Bronchial epithelial cell (primary cell): ENCODE measurements at regions not wholly inside any gene's neighbourhood (a gene's known extent, or its start where the extent isn't known, plus 50 kb on each side); places are given as distances from the start of the nearest gene placed in this dataset.

Source experiments
- DNase-seq: peaks from one replicate; pipeline ENCODE4 v3.0.0-alpha.2; 2010; ENCODE audit warnings: low read depth
- FAIRE-seq: peaks from 2 replicates; lab custom pipeline; 2011; peaks lifted over from hg19 to GRCh38; lab: Jason Lieb, UNC
- H3K27me3 ChIP-seq: 2 replicates; pipeline ENCODE4 v1.5.1; 2011; ENCODE audit warnings: low read length; ENCODE audit not compliant: control insufficient read depth, insufficient read depth
- H3K36me3 ChIP-seq: 2 replicates; pipeline ENCODE4 v1.5.1; 2011; ENCODE audit warnings: low read length; ENCODE audit not compliant: control insufficient read depth, insufficient read depth
- H3K4me3 ChIP-seq: 2 replicates; pipeline ENCODE4 v1.5.1; 2011; ENCODE audit warnings: mild to moderate bottlenecking, low read depth, low read length, control low read depth
- TF ChIP-seq, protein P1 (sequence below): IDR thresholded peaks from 2 replicates; pipeline ENCODE4 v1.5.1; 2011; ENCODE audit warnings: mild to moderate bottlenecking, moderate library complexity, low read length, control low read depth, inconsistent platforms; ENCODE audit not compliant: insufficient read depth, severe bottlenecking

DNA sequence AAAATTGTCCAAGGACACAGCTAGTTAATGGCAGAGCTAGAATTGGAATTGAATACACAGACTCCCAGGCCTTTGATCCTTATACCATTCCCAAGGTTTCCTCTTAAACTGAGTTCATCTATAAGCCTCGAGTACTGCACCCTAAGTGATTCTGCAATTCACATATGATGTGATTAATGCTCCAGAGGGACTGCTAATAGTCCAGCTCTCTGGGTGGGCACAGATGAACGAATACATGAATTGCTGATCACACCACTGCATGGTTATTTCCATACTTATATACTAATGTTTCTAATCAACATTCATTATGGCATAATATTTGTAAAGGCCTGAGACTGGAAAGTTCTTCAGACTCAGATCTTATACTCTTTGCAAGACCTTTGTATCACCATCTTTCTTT is 101.8 kb downstream of the NUFIP1 start:
- FAIRE-seq = no peak

DNA sequence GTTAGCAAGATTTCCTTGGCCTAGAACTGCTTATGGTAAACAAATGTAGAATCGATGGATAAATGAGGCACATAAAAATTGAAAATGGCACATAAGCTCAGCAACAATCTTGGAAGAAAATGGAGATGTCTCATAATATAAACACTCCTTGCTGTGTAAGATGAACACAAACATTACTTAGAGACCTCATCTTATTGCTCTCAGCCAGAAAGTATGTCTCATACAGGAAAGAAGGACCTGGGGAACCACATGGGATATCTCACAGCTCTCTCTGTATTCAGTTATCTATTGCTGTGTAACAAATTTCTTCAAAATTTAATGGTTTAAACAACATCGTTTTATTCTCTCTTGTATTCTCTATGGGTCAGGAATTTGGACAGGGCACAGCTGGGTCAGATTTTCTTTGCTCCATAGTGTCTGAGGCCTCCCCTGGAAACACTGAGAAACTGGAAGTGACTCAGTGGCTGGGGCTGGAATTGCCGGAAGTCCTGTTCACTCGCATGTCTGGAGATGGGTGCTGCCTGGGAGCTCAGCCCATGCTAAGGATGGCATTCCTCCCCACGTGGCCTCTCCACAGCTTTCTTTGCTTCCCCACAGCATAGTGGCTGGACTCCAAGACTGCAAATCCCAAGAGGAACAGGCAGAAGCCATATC is 105.1 kb downstream of the NUFIP1 start:
- DNase-seq (peak; percentile 60), FAIRE-seq (no peak)
- TF ChIP-seq, protein P1, sequence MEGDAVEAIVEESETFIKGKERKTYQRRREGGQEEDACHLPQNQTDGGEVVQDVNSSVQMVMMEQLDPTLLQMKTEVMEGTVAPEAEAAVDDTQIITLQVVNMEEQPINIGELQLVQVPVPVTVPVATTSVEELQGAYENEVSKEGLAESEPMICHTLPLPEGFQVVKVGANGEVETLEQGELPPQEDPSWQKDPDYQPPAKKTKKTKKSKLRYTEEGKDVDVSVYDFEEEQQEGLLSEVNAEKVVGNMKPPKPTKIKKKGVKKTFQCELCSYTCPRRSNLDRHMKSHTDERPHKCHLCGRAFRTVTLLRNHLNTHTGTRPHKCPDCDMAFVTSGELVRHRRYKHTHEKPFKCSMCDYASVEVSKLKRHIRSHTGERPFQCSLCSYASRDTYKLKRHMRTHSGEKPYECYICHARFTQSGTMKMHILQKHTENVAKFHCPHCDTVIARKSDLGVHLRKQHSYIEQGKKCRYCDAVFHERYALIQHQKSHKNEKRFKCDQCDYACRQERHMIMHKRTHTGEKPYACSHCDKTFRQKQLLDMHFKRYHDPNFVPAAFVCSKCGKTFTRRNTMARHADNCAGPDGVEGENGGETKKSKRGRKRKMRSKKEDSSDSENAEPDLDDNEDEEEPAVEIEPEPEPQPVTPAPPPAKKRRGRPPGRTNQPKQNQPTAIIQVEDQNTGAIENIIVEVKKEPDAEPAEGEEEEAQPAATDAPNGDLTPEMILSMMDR = no peak

More for the DNA sequence above, 101.8 kb downstream of the NUFIP1 start:
- DNase-seq = no peak
- TF ChIP-seq, protein P1 = no peak
- H3K4me3 ChIP-seq = no peak overlapping the region
- no peaks in the 10 kb centered on the region for H3K27me3 ChIP-seq
- no peaks in the 10 kb centered on the region for H3K36me3 ChIP-seq

DNA sequence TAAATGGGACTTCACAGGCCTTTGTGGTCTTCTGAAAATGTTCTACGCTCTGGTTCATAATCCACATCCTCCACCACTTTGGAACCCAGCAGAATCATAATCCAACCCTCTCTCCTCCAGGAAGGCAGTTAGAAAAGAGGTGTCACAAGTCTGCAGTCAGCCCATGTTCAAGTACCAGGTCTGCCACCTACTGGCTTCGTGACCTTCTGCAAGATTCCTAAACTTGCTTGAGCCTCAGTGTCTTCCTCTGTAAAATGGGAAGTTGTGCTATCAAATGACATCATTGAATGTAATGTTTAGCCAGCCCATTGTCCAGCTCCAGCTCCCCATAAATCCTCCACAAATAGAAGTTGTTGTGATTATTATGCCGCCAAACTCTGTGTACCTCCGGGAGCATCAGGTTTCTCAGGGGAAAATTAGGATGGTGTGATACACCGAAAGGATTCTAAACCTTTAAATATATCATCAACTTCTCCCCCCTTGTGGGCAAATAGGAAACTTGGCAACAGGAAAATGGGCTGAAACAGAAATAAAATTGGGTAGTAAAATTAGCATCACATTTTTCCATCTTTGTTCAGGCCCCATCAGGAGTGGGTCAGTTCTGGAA is 109.7 kb downstream of the NUFIP1 start:
- Histone ChIP-seq H3K36me3 (no peaks in the 10 kb centered on the region), H3K27me3 (no peaks in the 10 kb centered on the region), H3K4me3 (no peak overlapping the region)
- no peak for FAIRE-seq
- TF ChIP-seq, protein P1 = peak; percentile 70
- peak; percentile 55 for DNase-seq

More for the DNA sequence above, 105.1 kb downstream of the NUFIP1 start:
- Histone ChIP-seq H3K36me3 (no peaks in the 10 kb centered on the region), H3K4me3 (no peak overlapping the region), H3K27me3 (no peaks in the 10 kb centered on the region)

DNA sequence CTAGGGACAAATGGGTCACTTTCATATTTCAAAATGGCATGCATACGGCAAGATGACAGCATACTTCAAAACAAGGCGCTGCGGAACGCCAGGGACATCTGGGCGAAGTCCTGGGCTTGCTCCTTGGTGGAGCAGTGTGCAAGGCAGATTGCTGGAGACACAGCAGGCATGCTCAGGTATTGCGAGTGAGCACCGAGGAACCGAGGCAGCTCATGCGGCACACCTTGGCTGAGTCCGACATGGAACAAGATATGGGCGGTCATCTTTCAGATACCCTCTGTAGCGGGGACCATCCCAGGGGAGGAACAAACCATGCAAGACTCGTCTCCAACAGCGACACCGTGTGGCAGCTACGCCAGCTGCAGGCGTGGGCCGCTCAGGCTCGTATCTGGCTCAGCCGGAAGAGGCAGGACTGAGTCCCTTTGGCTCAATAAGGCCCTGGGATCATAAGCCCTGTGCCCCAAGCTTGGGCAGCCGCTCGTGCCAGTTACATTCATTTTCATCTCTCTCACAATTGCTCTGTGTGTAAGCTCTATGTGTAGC is 112.4 kb downstream of the NUFIP1 start:
- no peak for FAIRE-seq
- no peak for DNase-seq
- no peaks in the 10 kb centered on the region for H3K27me3 ChIP-seq
- no peak overlapping the region for H3K4me3 ChIP-seq
- H3K36me3 ChIP-seq = no peaks in the 10 kb centered on the region
- TF ChIP-seq, protein P1 = peak; percentile 36

DNA sequence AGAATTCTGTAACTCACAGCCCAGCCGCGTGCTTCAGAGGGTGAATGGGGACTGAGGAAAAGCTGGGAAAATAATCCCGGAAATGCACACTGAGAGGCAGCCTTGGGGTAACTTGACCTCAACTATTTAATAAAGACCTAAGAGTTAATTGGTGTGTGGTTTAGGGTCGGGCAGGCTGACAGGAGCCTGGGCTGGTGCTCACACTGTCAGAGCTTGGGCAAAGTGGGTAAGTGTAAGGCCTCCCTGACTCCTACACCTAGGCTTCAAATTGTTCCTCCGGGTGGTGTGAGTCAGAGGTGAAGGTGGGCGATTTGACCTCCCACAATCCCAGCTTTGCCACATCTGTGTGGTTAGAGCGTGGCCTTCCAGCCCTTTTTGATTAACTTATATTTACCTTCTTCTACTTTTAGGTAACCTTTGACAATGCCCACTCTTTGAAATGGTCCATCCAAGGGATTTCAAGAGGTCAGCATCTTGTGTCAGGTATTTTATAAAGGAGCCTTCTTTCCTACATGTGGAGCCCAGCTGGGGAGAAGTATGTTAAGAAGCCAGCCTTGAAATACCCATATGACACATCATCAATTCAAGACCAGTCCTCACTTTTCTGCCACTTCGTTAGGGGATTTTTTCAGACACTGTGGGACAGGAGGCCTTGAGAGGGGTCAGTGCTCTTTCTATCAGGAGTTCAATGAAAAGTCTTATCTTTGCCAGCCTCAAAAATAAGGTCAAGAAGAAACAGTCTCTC is 114.2 kb downstream of the NUFIP1 start:
- DNase-seq (no peak), FAIRE-seq (no peak)
- Histone ChIP-seq H3K36me3 (no peaks in the 10 kb centered on the region), H3K27me3 (no peaks in the 10 kb centered on the region), H3K4me3 (no peak overlapping the region)
- TF ChIP-seq, protein P1 = no peak
